Fibroblast of the aortic adventitia (primary cell): ENCODE measurements at regions not wholly inside any gene's neighbourhood (a gene's known extent, or its start where the extent isn't known, plus 50 kb on each side); places are given as distances from the start of the nearest gene placed in this dataset.

Experiments used
- DNase-seq: peaks from one replicate; pipeline ENCODE4 v3.0.0-alpha.2; 2010; ENCODE audit warnings: low read depth
- H3K4me3 ChIP-seq: 2 replicates; pipeline ENCODE4 v1.5.1; 2011; ENCODE audit warnings: low read depth, mild to moderate bottlenecking, control low read depth, low read length, moderate library complexity
- CTCF ChIP-seq: IDR thresholded peaks from 2 replicates; pipeline ENCODE4 v1.5.1; 2011; ENCODE audit warnings: mild to moderate bottlenecking, low read length, control low read depth, inconsistent platforms; ENCODE audit not compliant: insufficient read depth

GRCh38 chr10:131847241-131847783, 53.5 kb upstream of the PPP2R2D start:
- no peak for DNase-seq
- TF ChIP-seq CTCF: no peak
- no peak overlapping the region for H3K4me3 ChIP-seq

- no peak overlapping the region for H3K4me3 ChIP-seq
- no peak for TF ChIP-seq CTCF
- no peak for DNase-seq
Observed at GRCh38 chr10:131848296-131848695, 52.5 kb upstream of the PPP2R2D start.

GRCh38 chr10:131848741-131849590, 51.8 kb upstream of the PPP2R2D start:
- H3K4me3 ChIP-seq: no peak overlapping the region
- no peak for DNase-seq
- no peak for TF ChIP-seq CTCF

GRCh38 chr10:131849591-131850382, 51.0 kb upstream of the PPP2R2D start:
- no peak for TF ChIP-seq CTCF
- H3K4me3 ChIP-seq: no peak overlapping the region
- no peak for DNase-seq

GRCh38 chr10:131850383-131850870, 50.4 kb upstream of the PPP2R2D start:
- H3K4me3 ChIP-seq: no peak overlapping the region
- no peak for DNase-seq
- TF ChIP-seq CTCF: no peak
